ENCODE measurements at regions not wholly inside any gene's neighbourhood (a gene's known extent, or its start where the extent isn't known, plus 50 kb on each side); places are given as distances from the start of the nearest gene placed in this dataset.
"Not testable (repeated sequence)": the region's sequence is repeated elsewhere in the genome, so short reads cannot be mapped to it uniquely, and the experiment has no call there.

DNA sequence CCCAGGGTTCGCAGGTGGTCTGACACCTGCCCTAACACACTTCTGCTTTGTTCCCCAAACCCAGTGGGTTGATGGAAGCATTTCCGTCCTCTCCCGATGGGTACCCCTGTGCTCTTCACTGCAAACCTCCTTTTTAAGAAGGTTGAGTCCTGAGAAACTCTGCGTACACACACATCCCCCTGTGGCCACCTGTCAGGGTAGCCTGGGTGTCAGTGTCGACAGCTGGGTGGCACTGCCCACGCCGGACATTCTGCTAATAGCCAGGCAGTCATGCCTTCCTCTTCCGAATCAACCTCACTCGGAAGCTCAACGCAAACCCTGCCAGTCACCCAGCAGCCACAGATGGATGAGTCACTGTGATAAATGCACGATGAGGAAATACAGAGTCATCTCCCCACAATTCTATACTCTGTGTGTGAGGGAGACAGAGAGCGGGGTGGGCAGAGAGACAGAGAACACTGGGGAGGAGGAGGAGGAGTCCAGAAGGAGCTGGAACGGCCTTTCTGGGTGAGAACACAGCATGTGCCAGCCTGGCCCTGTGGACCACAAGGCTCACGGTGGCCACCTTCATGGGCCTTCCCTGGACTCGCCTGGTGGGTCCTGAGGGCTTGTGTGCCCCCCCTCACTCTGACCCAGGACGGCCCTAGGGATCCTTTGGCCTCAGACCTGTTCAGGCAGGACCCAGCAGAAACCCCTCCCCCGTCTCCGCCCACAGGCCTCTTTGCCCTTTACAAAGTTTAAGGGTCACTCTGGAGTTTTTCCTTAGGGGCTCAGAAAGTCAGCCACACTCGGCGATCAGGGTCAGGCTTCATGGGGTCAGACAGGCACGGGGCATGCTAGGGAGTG is 4477.7 kb upstream of the TPTE start:
- H3K27me3 Mint-ChIP-seq; H3K36me3 Mint-ChIP-seq (ENCODE audit: low read depth); H3K4me3 Mint-ChIP-seq; H3K9me3 Mint-ChIP-seq; H3K4me1 Mint-ChIP-seq (ENCODE audit: low read depth); H3K27ac Mint-ChIP-seq: not testable (repeated sequence)

DNA sequence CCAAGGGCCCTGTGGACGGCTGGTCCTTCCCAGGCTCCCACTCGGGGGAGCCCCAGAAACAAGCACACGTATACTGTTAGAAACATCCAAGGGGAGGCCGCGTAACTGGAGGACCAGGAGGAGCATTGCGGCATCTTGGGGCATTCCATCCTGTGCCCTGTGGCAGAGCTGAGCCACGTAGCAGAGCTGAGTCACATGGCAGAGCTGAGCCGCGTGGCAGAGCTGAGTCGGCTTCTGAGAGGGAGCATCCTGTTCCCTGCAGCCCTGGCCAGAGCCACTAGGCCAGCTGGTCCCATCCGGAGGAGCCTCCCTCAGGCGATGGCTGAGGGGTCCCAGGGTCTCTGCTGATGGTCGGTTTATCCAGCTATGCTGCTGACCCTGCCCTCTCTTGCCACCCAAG is 4476.7 kb upstream of the TPTE start:
- H3K4me3 Mint-ChIP-seq; H3K27me3 Mint-ChIP-seq; H3K27ac Mint-ChIP-seq; H3K4me1 Mint-ChIP-seq (ENCODE audit: low read depth); H3K9me3 Mint-ChIP-seq; H3K36me3 Mint-ChIP-seq (ENCODE audit: low read depth): not testable (repeated sequence)

DNA sequence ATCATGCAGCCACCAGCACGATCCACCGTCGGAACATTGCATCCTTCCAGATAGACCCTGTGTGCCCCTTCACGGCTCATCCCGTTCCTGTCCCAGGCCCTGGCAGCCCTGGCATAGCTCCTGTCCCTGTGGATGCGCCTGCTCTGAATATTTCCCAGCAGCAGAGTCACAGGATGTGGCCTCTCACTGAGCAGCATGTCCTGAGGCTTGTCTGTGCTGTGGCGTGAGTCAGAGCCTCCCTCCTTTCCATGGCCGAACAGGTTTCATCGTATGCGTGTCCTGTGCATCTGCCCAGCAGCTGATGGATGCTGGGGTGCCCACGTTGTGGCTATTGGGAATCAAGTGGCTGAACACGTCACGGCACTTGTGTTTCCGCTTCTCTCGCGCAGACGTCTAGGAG is 4471.5 kb upstream of the TPTE start:
- H3K27me3 Mint-ChIP-seq; H3K4me3 Mint-ChIP-seq; H3K4me1 Mint-ChIP-seq (ENCODE audit: low read depth); H3K36me3 Mint-ChIP-seq (ENCODE audit: low read depth); H3K9me3 Mint-ChIP-seq; H3K27ac Mint-ChIP-seq: not testable (repeated sequence)

DNA sequence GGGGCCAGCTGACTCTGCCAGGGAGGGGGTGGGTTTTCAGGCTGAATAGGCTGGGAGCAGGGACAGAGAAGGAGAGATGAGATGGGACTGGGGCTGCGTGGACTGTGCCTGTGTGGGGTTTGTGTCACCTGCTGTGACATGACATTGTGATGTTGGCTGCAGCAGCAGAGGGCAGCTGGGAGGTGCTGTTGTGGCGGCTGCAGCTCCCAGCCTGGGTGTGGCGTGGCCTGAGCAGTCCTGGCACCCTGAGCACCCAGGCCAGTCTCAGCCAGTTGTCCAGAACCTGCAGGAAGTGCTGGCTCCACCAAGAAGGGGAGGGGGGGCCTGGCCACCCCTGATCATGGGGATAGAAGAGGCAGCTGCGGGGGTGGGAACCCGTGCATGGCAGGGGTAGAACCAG is 4469.3 kb upstream of the TPTE start:
- not testable (repeated sequence) for H3K4me3 Mint-ChIP-seq; H3K9me3 Mint-ChIP-seq; H3K27me3 Mint-ChIP-seq; H3K4me1 Mint-ChIP-seq (ENCODE audit: low read depth); H3K36me3 Mint-ChIP-seq (ENCODE audit: low read depth); H3K27ac Mint-ChIP-seq

DNA sequence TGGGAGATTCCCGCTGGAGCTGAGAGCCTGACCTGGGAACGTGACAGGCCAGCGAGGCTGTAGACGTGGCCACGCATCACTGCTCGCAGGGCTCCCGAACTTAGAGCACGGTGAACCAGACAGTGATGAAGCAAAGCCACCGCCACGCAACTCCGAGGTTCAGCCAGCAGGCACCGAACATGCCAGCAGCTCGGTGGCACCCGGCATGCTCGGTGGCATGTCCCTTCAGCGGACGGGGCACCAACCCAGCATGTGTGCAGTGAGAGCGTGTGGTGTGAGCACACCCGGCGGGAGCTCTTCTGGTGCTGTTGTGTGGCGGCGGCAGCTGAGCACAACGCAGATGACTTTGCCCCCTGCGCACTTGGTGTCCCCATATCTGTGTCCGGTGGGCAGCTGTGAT is 4468.2 kb upstream of the TPTE start:
- not testable (repeated sequence) for H3K27me3 Mint-ChIP-seq; H3K27ac Mint-ChIP-seq; H3K36me3 Mint-ChIP-seq (ENCODE audit: low read depth); H3K4me1 Mint-ChIP-seq (ENCODE audit: low read depth); H3K9me3 Mint-ChIP-seq; H3K4me3 Mint-ChIP-seq

DNA sequence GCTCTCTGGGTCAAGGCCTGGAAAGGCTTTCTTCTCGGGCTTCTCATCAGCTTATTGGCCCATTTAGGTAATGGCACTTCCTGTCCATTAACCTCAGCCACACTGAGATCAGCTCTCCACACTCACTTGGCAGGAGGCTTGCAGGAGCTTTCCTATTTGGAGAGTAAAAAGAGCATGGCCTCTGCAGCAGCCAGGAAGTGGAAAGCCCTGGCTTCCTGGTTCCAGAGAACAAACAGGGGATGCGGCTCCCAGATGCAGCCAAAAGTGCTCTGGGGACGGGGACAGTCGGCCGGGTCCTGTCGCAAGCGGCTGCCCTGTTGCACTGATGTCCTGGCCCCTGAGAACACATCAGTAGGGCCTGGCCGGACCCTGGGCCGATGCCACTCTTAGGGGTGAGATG is 4462.4 kb upstream of the TPTE start:
- not testable (repeated sequence) for H3K9me3 Mint-ChIP-seq; H3K27me3 Mint-ChIP-seq; H3K36me3 Mint-ChIP-seq (ENCODE audit: low read depth); H3K4me3 Mint-ChIP-seq; H3K4me1 Mint-ChIP-seq (ENCODE audit: low read depth); H3K27ac Mint-ChIP-seq

DNA sequence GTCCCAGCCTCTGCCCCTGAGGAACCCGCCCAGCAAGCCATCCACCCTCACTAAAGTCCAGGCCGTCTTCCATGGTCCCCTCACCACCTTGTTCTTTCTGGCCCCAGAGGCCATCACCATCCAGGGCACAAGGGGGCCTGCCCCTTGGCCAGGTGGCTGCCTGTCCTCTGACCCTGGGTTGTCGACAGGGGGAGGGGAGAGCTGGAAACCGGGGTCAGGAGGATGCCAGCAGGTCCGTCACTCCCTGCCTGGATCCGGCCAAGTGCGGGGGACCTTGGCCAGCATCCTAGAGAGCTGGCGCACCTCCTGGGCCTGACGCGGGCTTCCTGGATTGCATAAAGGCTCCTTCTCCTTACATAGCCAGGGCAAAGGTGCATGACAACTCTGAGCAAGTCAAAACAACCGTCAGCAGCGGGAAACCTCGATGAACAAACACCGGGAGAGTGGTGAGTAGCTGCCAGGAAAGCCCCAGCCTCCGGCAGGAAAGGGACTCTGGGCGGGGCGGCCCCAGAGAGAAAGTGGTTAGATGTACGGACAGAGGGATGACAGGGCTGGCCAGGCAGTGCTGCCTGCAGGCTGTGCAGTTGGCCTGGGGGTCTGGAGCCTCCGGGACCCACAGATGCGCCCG is 4461.2 kb upstream of the TPTE start:
- not testable (repeated sequence) for H3K9me3 Mint-ChIP-seq; H3K27ac Mint-ChIP-seq; H3K4me3 Mint-ChIP-seq; H3K4me1 Mint-ChIP-seq (ENCODE audit: low read depth); H3K36me3 Mint-ChIP-seq (ENCODE audit: low read depth); H3K27me3 Mint-ChIP-seq

DNA sequence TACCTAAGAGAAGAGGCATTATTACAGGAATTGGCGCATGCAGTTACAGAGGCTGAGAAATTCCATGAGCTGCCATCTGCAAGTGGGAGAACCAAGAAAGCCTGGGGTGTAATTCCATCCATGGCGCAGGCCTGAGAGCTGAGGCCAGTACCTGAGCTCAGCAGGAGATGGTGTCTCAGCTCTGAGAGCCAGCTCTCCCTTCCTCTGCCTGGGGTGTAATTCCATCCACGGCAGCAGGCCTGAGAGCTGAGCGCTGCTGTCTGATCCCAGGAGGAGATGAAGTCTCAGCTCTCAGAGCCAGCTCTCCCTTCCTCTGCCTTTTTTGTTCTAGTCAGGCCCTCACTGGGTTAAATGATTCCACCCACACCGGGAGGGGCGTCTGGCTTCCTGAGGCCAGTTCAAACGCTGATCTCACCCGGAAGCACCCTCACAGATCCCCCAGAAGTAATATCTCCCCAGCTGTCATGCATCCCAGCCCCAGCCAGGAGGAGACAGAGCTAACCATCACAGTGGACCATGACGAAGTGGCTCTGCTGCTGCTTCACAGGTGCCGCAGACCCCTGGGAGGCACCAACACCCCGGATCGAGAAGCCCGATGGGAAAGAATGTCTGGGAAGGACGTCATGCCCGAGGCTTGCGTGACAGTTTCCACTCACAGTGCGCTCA is 4454.9 kb upstream of the TPTE start:
- not testable (repeated sequence) for H3K27me3 Mint-ChIP-seq; H3K4me3 Mint-ChIP-seq; H3K9me3 Mint-ChIP-seq; H3K27ac Mint-ChIP-seq; H3K36me3 Mint-ChIP-seq (ENCODE audit: low read depth); H3K4me1 Mint-ChIP-seq (ENCODE audit: low read depth)

DNA sequence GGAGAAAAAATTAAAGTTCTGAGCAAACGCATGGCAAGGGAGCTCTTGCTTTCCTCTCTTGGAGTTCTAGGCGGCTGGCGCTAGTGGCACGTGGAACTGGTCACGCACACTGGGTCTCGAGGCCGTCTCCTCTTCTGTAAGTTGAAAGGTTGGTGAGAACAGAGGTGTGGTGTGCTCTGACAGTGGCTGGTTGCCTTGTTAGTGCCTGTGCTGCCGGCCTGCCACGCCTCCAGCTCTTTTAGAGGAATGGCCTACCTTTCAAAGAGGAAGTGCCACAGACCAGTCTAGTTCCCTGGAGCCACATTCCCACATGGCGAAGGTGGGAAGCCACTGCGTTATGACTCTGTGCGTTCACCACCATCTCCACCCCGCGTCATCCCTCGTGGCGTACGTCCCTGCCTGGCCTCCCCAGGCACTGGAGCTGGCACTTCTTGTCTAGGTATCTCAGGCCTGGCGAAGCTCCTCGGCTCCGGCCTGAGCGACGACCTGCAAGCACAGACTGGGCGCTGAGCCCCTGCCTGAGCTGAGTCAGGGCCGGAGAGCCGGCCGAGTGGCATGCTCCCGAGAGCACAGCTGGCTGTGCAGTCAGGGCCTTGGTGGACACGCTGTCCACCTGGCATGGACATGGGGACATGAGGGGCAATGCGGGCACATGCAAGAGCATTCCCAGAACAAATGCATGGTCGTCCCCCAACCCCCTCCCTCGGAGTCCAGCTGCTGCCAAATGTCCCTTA is 4453.1 kb upstream of the TPTE start:
- H3K9me3 Mint-ChIP-seq; H3K36me3 Mint-ChIP-seq (ENCODE audit: low read depth); H3K4me3 Mint-ChIP-seq; H3K27me3 Mint-ChIP-seq; H3K4me1 Mint-ChIP-seq (ENCODE audit: low read depth); H3K27ac Mint-ChIP-seq: not testable (repeated sequence)

DNA sequence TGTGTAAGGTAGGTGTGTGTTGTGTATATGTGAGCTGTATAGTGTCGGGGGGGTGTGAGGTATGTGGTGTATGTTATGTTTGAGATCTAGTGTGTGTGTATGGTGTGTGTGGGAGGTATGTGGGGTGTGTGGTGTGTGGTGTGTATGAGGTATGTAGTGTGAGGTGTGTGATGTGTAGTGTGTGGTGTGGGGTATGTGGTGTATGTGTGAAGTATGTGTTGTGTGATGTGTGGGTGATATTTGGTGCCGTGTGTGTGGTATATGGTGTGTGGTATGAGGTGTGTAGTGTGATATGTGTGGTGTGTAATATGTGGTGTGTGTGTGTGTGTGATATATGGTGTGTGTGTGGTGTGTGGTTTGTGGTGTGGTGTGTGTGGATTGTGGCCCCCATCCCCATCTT is 4451.2 kb upstream of the TPTE start:
- H3K27ac Mint-ChIP-seq = peak overlapping the region; percentile 84
- H3K4me3 Mint-ChIP-seq = peak overlapping the region; percentile 54
- H3K27me3 Mint-ChIP-seq; H3K4me1 Mint-ChIP-seq (ENCODE audit: low read depth); H3K36me3 Mint-ChIP-seq (ENCODE audit: low read depth); H3K9me3 Mint-ChIP-seq: not testable (repeated sequence)

DNA sequence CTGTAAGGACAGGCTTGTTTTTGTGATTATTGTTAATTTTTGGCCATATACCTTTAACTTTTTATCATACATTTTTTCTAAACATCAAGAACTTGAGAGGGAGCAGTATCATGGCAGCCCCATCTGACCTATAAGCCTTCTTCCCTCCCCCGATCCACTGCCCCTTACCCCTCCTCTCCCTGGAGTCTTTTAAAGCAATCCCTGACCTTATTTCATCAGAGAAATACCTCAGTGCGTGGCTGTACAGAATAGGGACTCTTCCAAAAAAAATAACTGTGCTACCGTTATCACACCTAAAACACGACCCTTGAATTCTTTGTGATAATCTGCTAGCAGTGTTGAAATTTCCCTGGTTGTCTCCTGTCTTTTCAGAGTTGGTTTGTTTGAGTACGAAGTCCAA is 4448.7 kb upstream of the TPTE start:
- H3K9me3 Mint-ChIP-seq; H3K36me3 Mint-ChIP-seq (ENCODE audit: low read depth); H3K27me3 Mint-ChIP-seq; H3K4me3 Mint-ChIP-seq; H3K27ac Mint-ChIP-seq; H3K4me1 Mint-ChIP-seq (ENCODE audit: low read depth): not testable (repeated sequence)

DNA sequence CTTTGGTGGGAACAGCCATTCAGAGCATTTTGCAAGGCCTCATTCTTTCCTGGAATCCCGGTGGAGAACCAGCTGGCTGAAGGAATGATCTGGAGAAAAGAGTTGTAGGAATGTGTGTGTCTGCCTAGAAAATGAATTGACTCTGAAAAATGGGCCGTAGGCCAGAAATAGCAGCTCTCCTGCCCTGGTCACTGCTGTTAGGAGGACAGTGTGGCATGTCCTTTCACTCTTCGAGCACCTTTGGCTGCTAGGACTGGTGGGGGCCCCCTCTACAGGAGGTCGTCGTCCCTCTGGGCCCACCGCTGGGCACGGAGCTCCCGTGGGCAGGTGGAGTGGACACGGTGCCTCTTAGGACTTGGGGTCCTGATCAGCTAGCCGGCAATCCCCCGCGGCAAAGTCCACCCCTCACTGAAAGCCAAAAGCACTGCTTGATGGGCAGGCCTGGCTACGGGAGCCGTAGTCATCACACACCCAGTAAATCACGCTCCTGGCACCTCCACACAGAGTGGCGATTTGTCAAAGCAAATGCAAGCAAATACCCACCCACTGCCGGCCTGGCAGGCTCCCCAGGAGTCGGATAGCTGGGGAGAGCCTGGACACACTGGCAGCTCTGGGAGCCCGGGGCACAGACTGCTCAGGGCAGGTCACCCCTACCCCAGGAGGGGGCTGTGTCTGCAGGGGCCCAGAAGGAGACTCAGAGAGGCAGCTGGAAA is 4447.2 kb upstream of the TPTE start:
- not testable (repeated sequence) for H3K9me3 Mint-ChIP-seq; H3K4me3 Mint-ChIP-seq; H3K27me3 Mint-ChIP-seq; H3K27ac Mint-ChIP-seq; H3K36me3 Mint-ChIP-seq (ENCODE audit: low read depth); H3K4me1 Mint-ChIP-seq (ENCODE audit: low read depth)

DNA sequence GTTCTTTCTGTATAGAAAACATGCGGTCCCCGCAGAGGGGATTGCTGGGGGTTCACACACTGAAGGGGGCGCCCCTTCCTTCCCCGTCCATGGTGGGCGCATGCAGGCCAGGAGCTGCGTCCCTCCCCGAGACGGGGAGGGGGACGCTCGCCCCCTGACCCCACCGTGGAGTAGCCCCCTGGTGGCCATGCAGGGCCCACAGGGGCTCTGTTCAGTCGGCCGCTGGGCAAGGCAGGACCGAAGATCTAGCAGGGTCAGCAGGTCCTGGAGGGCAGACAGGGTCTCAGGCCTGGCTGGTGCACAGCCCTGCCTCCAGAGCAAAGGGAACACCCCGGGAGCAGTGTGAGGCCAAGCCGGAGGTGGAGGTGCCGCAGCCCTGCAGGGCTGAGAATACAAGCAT is 4446.4 kb upstream of the TPTE start:
- not testable (repeated sequence) for H3K4me1 Mint-ChIP-seq (ENCODE audit: low read depth); H3K27ac Mint-ChIP-seq; H3K9me3 Mint-ChIP-seq; H3K4me3 Mint-ChIP-seq; H3K27me3 Mint-ChIP-seq; H3K36me3 Mint-ChIP-seq (ENCODE audit: low read depth)

DNA sequence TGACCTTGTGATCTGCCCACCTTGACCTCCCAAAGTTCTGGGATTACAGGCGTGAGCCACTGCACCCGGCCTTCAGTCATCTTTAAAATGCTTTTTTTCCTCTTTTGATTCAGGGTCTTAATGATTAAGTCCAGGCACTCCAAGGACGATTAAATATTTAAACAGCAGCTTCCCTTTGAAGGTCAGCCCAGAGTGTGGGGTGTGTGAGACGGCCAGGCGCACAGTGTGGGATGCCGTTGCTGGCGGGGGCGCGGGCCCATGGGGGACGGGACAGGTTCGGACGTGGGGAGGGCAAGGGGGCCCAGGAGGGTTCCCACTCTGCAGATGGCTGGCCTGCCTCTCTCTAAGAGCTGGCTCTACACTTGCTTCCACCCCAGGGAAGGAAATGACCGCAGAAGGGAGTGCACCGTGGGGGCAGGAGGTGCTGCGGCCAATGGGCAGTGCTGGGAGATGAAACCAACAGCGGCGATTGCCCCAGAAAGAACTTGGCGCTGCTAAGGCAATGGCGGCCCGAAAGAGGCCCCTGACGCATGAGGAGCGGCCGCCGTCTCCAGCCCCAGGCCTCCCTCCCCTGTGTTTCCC is 4445.7 kb upstream of the TPTE start:
- not testable (repeated sequence) for H3K4me1 Mint-ChIP-seq (ENCODE audit: low read depth); H3K36me3 Mint-ChIP-seq (ENCODE audit: low read depth); H3K27ac Mint-ChIP-seq; H3K9me3 Mint-ChIP-seq; H3K27me3 Mint-ChIP-seq; H3K4me3 Mint-ChIP-seq

DNA sequence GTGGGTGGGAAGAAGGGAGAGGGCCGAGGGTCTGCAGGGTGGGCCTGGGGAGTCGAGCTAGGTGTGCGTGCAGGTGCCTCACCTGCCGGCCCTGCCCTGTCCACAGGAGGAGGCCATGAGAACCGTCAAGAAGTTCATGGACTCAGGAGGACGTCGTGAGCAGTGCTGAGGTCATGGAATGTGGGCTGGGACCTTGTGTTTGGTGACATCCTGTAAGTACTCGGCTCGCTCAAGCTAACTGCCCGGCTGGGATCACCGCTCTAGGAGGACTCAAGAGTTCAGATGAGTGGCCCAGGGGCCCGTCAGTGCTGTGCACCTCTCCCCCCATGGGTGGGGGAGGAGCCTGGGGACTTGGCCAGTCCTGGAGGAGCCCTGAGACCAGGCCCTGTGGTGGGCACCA is 4444.0 kb upstream of the TPTE start:
- not testable (repeated sequence) for H3K4me1 Mint-ChIP-seq (ENCODE audit: low read depth); H3K9me3 Mint-ChIP-seq; H3K27me3 Mint-ChIP-seq; H3K27ac Mint-ChIP-seq; H3K4me3 Mint-ChIP-seq; H3K36me3 Mint-ChIP-seq (ENCODE audit: low read depth)

Measured in stimulated activated naive CD8-positive, alpha-beta T cell treated with anti-CD3 and anti-CD28 coated beads, Interleukin-15, Interleukin-2, amounts not matched to agents 100 ng/mL and 50 ng/mL, for 24 hours (primary cell).